Activated CD4-positive, alpha-beta T cell treated with anti-CD3 and anti-CD28 coated beads for 24 hours (primary cell): ENCODE measurements at regions not wholly inside any gene's neighbourhood (a gene's known extent, or its start where the extent isn't known, plus 50 kb on each side); places are given as distances from the start of the nearest gene placed in this dataset.

Experiments
- DNase-seq, 2 donors: peaks; one replicate each; pipeline ENCODE4 v3.0.0-alpha.2; 2020; ENCODE audit warnings: low read depth in 2 of 2

DNA sequence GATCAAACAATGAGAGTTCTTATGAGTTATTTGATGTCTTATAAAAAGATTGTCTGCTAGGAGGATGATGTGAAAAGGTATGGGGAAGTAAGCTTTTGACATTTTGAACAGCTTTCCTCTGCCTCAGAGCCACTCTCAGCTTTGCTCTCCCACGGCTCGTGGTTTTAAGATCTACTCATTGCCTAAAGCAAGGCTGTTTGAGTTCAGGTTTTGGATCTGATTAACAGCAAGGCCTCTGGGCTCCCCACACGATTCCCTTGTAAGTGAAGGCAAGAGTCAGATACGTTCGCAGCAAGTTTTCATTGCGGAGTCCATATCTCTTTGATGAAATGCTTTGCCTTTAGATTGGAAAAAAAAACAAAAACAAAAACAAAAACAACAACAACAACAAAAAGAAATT is 515.0 kb upstream of the SALL1 start:
- no peak for DNase-seq

DNA sequence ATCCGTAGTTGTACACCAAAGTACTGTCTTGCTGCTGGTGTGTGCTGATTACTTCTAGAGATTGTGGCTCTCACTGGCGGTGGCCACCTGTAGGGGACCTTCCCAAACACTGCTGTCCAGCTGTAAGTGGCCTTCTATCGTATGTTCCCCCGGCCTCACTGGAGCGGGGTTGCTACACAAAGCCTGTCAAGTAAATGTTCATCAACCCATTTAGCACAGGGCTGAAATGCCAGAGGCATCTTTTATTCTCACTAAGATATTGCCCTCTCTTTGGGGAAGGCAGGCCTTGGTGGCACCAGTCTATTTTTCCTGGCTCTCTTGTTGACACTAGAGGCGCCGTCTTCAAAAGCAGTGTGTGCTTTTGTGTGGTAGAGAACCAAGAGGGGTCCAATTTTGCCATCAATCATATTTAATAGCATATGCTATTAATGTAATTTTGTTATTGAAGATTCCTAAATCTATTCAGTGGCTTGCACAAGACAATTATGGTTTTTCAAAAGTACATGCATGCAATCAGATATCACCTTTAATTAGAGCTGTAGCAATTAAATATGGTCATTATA is 514.4 kb upstream of the SALL1 start:
- DNase-seq: no peak

DNA sequence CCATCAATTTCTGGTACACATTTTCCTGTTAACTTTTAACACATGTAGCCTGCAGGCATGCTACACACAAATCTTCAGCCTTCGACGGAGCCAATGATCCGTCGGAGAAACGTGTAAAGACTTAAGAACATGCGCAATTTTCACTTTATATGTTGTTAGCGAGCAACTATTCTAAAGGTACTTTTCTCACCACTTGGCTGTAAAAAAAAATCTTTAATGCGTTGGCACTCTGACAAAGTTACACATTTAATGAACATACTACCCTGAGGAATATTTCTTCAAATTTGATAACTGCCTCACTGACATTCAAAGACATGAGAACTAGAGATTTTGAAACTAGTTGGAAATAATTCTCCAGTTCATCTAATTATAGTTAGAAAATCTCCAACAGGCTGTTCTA is 507.5 kb upstream of the SALL1 start:
- no peak for DNase-seq

DNA sequence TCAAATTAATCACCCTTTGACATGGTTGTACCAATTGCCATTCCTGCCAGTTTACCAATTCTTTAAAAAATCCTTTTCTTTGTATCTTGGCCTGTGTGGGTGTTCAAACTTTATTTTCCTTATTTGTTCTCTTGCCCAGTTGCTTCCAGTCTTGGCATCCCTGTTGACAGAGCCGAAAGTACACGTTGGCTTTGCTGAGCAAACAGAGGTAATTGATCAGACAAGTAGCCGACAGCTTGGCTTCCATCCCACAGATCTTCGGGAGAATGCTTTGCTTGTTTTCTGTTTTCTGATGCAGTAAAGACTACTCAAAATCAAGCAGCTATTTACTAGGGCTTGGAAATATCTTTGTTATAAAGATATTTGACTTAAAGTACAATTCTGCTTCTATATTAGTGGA is 506.8 kb upstream of the SALL1 start:
- no peak for DNase-seq

DNA sequence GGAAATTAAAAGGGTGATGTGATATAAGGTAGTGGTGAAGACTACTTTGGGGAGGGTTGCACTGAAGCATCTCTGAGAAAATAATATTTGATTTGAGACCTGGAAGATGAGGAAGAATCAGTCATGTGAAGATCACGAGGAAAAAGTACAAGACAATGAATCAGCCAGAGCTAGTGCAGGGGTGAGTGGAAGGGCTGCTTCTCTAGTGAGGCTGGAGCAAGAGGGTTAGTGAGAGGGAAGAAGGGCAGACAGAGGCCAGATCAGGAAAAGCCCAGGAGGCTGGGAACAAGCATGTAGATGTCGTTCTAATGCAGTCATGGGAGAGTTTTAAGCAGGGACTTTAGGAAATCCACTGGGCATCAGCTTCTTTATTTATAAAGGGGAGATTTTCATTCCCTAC is 504.2 kb upstream of the SALL1 start:
- no peak for DNase-seq

DNA sequence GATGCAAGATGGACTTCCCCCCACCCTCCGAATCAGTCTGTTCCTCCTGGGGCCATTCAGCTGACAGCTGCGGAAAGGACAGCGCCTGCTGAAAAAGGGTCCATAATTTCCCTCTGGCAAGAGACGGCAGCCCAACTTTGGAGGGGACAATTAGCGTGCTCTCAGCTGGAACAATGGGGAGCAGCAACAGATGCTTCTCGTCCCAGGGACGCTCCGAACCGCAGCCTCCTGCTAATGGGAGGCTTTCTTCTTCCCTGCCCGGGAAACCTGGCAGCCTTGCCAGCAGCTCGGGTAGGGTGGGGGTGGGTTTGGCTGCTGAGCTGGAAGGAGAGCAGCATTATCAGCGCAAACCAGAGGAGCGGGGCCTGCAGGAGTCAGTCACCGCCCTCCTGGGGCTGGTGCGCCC is 500.0 kb upstream of the SALL1 start:
- DNase-seq: no peak

DNA sequence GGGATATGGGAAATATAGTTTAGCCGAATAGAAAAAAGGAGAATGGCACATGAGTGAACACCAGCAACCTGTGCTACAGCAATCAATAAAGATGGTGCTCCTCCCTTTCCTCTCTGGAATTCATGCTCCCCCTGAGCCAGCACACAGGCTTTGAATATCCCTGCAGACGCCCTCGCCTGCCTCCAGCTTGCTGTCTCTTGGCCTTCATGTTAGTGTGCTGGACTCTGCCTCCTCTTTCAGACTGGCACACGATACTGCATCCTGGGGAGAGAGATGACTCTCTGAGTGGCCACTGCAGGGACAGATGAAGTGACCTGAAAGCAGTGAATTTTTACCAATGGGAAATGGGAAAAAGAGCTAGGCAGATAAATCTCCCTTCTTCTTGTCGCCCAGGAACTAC is 498.6 kb upstream of the SALL1 start:
- no peak for DNase-seq

DNA sequence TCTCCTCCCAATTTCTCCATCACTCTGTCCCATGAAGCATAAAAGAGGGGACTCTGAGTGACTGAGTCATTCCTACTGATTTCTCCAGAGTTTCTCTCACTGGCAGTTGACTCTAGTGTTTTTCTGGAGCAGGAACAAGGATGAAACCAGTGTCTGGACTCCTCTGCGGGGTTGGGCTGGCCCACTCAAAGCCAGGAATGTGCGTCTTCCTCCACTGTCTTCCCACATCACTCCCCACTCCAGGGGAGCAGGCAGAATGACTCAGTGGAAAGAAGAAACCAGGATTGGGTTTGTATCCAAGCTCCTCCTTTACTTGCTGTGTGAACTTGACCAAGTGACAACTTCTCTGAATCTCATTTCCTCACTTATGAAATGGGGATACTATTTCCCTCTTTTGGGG is 497.5 kb upstream of the SALL1 start:
- DNase-seq: no peak

DNA sequence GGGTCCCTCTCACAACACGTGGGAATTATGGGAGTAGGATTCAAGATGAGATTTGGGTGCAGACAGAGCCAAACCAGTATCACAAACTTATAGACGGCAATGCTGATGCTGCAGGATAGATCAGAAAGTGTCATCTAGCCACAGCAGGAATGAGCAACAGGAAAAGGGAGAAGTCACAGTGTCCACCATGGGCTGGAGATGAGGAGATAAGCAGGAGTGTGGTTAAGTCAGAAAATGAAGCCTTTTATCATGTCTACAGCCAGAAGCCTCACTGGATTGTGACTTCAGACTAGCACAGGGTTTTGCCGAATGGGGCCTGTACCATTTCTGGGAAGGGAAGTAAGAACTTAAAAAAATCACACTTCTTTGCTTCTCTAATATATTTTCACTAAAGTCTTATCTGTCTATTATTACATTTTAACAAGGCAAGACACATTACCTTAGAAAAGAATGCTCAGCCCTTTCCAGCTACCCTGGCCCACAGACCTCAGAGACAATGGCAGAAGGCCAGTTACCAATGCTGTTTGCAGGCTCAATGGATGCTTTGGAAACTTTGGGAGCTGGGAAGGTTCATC is 490.2 kb upstream of the SALL1 start:
- no peak for DNase-seq

DNA sequence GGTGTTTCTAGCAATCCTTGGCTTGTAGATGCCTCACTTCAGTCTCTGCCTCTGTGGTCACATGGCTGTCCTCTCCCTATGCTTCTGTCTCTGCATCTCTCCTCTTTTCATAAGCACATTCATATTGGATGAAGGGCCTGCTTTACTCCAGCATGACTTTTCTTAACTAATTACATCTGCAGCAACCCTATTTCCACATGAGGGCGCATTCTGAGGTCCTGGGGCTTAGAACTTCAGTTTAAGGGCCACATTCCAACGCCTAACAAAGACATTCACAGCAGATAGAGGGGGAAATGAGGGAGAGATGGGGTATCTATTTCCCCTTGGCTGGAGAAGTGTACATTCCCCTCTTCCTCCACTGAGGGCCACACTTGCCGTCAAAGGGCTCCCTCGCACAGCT is 489.1 kb upstream of the SALL1 start:
- no peak for DNase-seq

DNA sequence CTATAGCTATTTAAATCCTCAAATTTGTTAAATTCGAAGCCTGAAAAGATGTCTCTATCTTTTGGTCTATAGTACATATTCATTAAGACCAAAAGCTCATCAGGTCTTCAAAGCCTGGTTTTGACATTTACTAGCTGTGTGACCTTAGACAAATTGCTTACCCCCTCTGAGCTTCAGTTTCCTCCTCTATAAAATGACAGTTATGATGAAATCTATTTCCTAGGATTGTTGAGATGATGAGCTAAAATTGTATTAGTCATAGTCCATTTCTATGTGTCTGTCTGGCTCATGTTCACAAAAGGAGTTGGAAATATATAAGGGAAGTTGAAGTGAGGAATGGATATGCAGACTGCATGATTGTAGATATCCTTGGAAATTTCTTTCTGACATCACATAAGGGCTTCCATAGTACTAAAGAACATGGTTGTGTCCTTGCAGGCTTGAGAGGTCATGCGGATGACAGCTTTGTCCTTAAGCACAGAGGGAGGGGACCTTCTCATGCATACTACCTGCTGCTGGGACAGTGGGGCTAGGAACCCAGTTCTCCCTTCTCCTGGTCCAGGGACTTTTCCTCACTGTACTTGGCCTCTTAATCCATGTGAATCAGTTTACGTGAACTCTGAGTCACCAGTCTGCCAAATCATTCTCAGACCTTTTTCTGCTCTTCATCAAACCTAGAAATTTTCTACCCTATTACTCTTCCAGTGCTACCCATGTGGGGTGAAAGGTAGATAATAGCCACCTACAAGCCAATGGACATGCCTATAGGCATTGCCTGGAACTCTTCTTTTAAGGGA is 487.5 kb upstream of the SALL1 start:
- DNase-seq: no peak

DNA sequence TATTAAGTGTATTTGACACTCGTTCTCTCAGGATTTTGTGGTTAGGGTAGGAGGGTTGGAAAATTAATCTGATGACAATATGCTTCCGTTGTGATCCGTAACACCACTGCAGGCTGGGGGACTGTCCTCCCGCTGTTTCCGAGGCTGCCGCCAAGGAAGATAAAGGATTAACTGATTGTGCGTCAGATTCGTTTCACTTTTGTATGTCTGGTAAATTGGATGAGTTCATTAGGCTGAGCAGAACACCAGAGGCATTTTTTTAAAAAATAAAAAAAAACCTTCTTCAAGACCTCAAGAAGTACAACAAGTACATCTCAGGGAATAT is 486.7 kb upstream of the SALL1 start:
- no peak for DNase-seq

DNA sequence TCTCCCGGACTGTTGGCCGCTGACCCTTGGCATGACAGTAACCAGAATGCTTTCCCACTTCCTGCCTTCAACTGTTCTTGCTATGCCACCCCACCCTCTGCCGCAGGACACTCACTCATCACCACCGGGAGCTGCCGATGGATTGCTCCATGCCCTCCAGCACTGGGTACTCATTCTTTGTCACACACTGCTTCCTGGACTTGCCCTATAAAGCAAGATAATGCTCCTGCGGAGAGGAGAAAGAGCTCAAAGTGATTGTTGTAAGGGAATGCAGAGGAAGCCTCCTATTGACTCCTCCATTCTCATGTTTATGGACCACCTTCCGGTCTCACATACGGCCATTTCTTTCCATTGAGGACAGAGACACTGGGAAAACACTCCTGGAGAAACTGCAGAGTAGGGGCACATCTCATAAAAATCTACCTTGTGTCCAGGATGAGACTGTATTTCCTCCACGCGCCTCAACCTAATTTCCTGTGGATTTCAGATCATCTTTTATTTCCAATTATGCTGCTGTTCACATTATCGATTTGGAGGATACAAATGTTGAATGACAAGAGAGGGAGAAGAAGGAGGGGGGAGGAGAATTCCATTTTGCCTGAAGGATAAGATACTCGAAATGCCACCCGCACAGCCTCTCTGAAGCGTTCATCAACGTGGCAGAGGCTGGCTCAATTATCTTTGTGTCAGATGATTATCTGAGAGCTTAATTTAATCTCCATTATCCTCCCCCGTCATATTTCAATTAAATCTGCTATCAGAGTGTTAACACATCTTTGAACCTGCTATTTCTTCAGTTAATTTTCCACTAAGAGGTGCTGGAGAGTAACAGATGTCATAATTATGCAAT is 486.1 kb upstream of the SALL1 start:
- DNase-seq: no peak

DNA sequence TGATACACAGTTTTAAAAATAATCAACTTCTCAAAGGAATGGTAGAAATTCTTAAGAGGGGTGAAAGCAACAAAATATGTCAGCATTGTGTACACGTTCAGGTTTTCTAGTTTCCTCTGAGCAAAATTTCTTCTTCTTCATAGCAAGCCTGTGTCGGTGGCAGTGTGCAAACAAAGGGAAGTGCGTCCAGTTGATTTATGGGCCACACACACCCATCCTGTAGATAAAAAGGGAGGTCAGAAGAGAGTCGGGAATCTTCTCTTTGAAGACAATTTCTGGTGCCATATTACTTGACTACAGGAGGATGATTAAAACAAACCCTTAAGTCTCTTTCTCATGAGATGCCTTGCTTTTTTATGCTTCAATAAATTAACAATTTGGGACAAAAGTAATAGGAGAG is 484.1 kb upstream of the SALL1 start:
- DNase-seq: no peak

DNA sequence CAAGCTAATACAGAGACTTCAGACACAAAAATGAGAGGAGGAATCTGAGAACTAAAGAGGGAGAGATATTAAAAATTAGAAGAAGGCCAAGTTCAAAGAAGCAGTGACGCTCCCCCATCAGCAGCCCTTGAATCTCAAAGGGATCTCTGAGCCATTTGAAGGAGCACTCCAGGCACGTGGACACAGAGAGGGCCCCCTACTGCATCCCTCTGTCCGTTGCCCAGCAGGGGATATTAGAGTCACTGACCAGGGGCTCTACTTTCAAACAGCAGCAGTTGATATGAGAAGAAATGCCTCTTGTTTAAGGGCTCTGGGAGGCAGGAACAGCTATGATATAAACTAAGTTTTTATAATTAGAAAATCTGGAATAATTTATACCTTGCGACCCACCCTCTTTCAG is 479.0 kb upstream of the SALL1 start:
- DNase-seq: no peak

DNA sequence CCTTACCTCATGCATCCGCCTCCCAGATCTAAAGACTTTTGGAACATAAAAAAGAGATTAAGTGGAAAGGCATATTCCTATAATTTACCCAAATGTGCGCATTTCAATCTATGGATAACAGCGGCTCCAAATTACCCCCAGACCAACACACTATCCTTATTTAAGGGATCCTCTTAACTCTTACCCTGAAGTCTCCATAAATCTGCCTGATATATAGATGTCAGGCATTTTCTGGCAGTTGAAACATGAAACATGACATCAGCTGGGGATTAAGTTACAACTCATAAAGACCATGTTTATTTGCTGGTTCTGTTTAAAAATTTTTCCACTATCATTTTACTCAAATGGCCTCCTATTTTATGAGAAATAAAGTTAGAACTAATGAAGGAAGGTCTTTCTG is 478.5 kb upstream of the SALL1 start:
- DNase-seq: no peak

DNA sequence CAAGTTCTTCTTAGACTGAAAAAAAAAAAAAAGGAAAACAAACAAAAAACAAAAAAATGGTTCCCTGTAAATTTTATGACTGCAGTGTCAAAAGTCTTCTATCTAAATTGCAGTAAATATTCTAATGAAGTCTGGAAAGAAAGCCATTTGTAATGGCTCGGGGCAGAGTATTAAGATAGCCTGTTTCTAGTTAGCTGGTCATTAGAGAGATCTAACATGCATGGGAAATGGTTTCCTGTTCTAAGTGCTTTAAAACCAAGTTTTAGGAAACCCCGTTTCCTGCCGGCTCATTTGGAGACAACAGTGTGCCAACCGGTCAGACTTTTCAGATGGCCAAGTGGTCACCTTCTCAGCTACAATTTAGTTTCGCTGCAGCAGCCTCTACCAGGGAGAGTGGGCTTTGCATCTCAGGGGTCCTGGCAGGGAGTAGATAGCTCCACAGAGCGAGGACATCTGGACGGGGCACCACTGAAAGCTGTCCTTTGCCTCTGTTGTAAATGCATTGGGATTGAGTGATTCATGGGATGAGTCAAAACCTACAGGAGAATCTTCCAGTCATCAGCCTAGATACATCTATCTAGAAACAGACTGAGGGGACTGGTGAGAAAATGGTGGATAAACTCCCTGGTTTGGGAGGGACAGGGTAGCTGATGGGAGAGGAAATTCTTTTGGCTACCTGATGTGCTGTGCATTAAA is 473.2 kb upstream of the SALL1 start:
- DNase-seq: no peak

DNA sequence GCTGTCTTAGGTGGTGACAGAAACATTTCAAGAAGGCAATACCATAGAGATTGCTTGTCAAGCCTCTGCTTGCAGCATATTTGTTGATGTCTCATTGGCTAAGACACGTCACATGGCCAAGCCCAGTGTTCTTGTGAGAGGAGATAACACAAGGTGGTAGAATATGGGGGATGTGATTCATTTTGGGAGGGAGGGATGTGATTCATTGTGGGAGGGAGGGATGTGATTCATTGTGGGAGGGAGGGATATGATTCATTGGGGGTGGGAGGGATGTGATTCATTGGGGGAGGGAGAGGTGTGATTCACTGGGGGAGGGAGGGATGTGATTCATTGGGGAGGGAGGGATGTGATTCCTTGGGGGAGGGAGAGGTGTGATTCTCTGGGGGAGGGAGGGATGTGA is 470.5 kb upstream of the SALL1 start:
- no peak for DNase-seq

DNA sequence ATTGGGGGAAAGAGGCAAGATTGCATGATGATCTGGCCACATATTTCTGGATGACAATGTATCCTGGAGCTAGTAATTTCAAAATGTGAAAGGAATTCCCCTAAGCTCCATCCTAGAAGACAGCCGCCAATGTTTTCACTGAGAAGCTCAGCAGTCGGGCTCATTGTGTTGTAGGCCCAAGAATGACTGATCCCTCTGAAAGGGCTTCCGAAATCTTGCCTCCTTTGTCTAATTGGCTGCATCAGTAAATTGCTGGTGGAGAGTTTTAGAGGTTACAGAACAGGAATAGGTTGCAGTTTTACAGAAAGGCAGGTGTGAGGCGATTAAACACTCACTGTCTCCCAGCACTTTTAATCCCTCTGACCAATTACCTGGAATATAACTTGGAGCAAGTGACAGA is 464.1 kb upstream of the SALL1 start:
- DNase-seq: no peak

DNA sequence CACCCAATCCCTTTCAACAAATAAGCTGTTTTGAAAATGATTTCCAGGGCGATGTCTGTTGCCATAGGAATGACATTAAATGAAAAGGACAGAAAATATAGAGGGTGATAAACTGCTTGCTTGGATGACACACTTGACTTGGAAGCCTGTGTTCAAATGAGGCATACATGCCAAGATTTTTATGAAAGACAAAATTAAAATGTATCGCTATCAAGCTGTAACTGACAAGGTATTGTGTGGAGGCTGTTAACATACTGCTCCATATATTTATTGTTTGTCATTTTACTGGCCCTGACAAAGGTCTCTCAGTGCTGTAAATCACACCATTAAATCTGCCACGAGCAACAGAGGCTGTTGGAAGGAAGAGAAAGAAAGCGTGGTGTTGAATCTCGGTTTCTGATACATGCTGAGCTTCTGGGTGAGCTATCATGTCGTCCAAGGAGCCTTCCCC is 456.2 kb upstream of the SALL1 start:
- DNase-seq: no peak

DNA sequence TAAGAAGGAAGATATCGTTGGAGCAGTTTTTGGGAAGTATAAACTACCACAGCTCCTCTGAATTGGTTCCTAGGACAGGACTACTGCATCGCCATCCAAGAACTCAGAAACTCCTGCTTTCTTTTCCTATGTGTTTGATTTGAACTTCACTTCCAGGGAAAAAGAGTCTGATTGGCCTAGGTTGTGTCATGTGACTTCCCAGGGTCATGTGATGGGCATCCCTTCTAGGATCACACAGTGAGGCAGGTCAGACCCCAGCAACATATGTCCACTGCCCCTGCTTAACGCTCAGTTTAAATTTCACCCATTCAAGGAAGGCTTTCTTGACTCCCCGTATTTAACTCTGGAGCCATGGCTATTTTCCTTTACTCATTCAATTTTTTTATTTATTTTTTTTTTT is 445.2 kb upstream of the SALL1 start:
- no peak for DNase-seq
